ENCODE measurements at regions not wholly inside any gene's neighbourhood (a gene's known extent, or its start where the extent isn't known, plus 50 kb on each side); places are given as distances from the start of the nearest gene placed in this dataset.

DNA sequence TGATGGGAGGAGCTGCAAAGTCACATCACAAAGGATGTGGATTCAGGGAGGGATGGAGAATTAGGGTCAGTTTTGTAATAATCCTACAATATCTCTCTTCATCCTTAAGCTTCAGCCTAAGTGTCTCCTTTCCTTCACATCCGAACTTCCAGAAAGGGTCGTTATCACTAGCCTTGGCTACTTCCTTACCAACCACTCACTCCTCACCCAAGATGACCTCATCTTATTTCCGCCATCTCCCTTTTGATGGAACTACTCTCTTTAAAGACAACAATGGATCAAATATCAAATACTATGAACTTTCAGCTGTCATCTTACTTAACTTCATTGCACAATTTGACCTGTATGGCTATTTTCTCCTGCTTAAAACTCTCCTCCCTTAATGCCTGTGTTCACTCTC is 69.6 kb upstream of the BARHL2 start:
- TF ChIP-seq, protein P1, sequence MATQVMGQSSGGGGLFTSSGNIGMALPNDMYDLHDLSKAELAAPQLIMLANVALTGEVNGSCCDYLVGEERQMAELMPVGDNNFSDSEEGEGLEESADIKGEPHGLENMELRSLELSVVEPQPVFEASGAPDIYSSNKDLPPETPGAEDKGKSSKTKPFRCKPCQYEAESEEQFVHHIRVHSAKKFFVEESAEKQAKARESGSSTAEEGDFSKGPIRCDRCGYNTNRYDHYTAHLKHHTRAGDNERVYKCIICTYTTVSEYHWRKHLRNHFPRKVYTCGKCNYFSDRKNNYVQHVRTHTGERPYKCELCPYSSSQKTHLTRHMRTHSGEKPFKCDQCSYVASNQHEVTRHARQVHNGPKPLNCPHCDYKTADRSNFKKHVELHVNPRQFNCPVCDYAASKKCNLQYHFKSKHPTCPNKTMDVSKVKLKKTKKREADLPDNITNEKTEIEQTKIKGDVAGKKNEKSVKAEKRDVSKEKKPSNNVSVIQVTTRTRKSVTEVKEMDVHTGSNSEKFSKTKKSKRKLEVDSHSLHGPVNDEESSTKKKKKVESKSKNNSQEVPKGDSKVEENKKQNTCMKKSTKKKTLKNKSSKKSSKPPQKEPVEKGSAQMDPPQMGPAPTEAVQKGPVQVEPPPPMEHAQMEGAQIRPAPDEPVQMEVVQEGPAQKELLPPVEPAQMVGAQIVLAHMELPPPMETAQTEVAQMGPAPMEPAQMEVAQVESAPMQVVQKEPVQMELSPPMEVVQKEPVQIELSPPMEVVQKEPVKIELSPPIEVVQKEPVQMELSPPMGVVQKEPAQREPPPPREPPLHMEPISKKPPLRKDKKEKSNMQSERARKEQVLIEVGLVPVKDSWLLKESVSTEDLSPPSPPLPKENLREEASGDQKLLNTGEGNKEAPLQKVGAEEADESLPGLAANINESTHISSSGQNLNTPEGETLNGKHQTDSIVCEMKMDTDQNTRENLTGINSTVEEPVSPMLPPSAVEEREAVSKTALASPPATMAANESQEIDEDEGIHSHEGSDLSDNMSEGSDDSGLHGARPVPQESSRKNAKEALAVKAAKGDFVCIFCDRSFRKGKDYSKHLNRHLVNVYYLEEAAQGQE (IDR thresholded peaks at IDR 0.05; ENCODE audit: insufficient replicate concordance, low read depth): no peak
- TF ChIP-seq, protein P2, sequence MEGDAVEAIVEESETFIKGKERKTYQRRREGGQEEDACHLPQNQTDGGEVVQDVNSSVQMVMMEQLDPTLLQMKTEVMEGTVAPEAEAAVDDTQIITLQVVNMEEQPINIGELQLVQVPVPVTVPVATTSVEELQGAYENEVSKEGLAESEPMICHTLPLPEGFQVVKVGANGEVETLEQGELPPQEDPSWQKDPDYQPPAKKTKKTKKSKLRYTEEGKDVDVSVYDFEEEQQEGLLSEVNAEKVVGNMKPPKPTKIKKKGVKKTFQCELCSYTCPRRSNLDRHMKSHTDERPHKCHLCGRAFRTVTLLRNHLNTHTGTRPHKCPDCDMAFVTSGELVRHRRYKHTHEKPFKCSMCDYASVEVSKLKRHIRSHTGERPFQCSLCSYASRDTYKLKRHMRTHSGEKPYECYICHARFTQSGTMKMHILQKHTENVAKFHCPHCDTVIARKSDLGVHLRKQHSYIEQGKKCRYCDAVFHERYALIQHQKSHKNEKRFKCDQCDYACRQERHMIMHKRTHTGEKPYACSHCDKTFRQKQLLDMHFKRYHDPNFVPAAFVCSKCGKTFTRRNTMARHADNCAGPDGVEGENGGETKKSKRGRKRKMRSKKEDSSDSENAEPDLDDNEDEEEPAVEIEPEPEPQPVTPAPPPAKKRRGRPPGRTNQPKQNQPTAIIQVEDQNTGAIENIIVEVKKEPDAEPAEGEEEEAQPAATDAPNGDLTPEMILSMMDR (IDR thresholded peaks at IDR 0.05; ENCODE audit: insufficient read depth, low read length): no peak
- TF ChIP-seq POLR2AphosphoS5 (IDR thresholded peaks at IDR 0.05; ENCODE audit: low read depth) (no peak), SPI1 (IDR thresholded peaks at IDR 0.05; ENCODE audit: borderline replicate concordance, low read depth) (no peak)

Data from HL-60 (cell line).